ENCODE measurements at regions not wholly inside any gene's neighbourhood (a gene's known extent, or its start where the extent isn't known, plus 50 kb on each side); places are given as distances from the start of the nearest gene placed in this dataset.

DNA sequence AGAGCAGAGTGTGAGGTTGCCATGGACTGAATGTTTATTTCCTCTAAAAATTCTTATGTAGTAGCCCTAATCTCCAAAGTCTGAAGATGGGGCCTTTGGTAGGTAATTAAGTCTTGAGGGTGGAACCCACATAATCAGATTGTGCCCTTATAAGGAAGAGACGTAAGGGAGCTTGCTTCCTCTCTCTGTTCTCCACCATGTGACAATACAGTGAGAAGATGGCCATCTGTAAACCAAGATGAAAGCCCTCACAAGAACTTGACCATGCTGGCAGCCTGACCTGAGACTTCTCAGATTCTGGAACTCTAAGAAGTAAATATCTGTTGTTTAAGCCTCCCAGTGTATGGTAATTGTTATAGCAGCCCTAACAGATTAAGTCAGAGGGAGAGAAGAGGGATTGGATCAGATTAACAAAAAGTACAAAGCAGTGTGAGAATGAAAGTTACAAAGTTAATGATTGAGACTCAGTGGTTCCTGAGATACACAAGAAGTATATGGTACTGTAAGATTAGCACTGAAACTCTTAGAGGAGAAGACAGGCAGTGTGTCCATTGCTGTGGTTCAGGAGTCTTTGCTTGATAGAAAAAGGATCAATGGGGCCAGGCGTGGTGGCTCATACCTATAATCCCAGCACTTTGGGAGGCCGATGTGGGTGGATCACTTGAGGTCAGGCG lies 82.5 kb upstream of the GC start:
- CTCF ChIA-PET (ENCODE audit: partially characterized antibody), result interaction anchor here (0.6 kb wide), 1 partner anchor 546 kb away, joined by 3 read pairs; no protein-coding TSS in a partner anchor
- FAIRE-seq, result no peak
- no peak overlapping the region for H2BK20ac ChIP-seq (ENCODE audit: low read length)
- no peak overlapping the region for H3K27ac ChIP-seq (ENCODE audit: low read depth, low read length)
- H3K14ac ChIP-seq (ENCODE audit: insufficient read length), result no peak overlapping the region
- no peaks in the 10 kb centered on the region for H3K27me3 ChIP-seq (replicated peaks in 1 of 4; ENCODE audit: control insufficient read depth in 3 of 4, extremely low read depth in 1 of 4, insufficient read depth in 3 of 4, low read length in 3 of 4)
- H3K36me3 ChIP-seq (ENCODE audit: control insufficient read depth in 2 of 4, insufficient read depth in 4 of 4, low read length in 3 of 4), result no peaks in the 10 kb centered on the region; a peak in 2 of 8 replicates
- H3K23ac ChIP-seq (ENCODE audit: insufficient read length), result no peak overlapping the region
- no peaks in the 10 kb centered on the region for H3K4me1 ChIP-seq (replicated peaks in 1 of 4; ENCODE audit: control insufficient read depth in 3 of 4, insufficient read depth in 4 of 4, low read length in 3 of 4)
- H2BK120ac ChIP-seq (replicated peaks; ENCODE audit: low read depth, low read length), result no peak overlapping the region
- H3K9ac ChIP-seq (replicated peaks in 1 of 4; ENCODE audit: extremely low read depth in 1 of 4, low read depth in 3 of 4, low read length in 3 of 4), result no peak overlapping the region
- H2BK15ac ChIP-seq (ENCODE audit: low read length), result no peak overlapping the region
- no peak overlapping the region for H3K4me3 ChIP-seq (ENCODE audit: extremely low read depth in 1 of 4, insufficient read depth in 2 of 4, low read depth in 3 of 4, low read length in 4 of 4)
- no peak overlapping the region for H2BK12ac ChIP-seq (ENCODE audit: low read depth, low read length)
- POLR2A ChIA-PET (ENCODE audit: partially characterized antibody), result no interaction called here
- H3K79me1 ChIP-seq (ENCODE audit: low read depth, low read length), result no peaks in the 10 kb centered on the region
- H3K18ac ChIP-seq (ENCODE audit: extremely low read depth, low read length), result no peak overlapping the region
- no peaks in the 10 kb centered on the region for H3K23me2 ChIP-seq (ENCODE audit: low read depth, low read length)
- H3K79me2 ChIP-seq (ENCODE audit: control insufficient read depth in 1 of 2, insufficient read depth in 2 of 2, low read length in 2 of 2), result no peaks in the 10 kb centered on the region
- no peak overlapping the region for H2BK5ac ChIP-seq (ENCODE audit: low read depth, low read length)
- no peak overlapping the region for H3K4ac ChIP-seq (replicated peaks; ENCODE audit: insufficient read length, low read depth, low read length)
- WGBS, 2 experiments (ENCODE audit: extremely low coverage in 1 of 2, insufficient coverage in 1 of 2, insufficient read length in 1 of 2, insufficient replicate concordance in 2 of 2, low coverage in 1 of 2, low lambda C conversion rate in 2 of 2, missing lambda C conversion rate in 1 of 2), result 99% methylated on average over 4 of the region's 4 CpGs; no CpG with 5 or more reads in 1 of the 2 experiments
- H3K4me2 ChIP-seq (ENCODE audit: insufficient read depth in 1 of 2, low read depth in 2 of 2, low read length in 2 of 2), result no peak overlapping the region
- no peaks in the 10 kb centered on the region for H4K20me1 ChIP-seq (replicated peaks in 1 of 2; ENCODE audit: control insufficient read depth in 1 of 2, insufficient read depth in 2 of 2, low read length in 2 of 2)
- H4K5ac ChIP-seq (ENCODE audit: insufficient read length, low read depth, low read length), result no peak overlapping the region
- H3K56ac ChIP-seq (replicated peaks; ENCODE audit: insufficient read length, low read depth, low read length), result no peak overlapping the region
- peaks cover 23 to 37% of the 10 kb centered on the region in 2 experiments for H3K9me3 ChIP-seq (ENCODE audit: insufficient read depth in 2 of 2, low read depth in 1 of 2, low read length in 1 of 2)
- H4K8ac ChIP-seq (ENCODE audit: extremely low read depth, insufficient read depth, low read length), result no peak overlapping the region
- no peak for DNase-seq (ENCODE audit: low read depth in 1 of 2, low spot score in 2 of 2)
- no peak overlapping the region for H4K91ac ChIP-seq (replicated peaks; ENCODE audit: insufficient read length, low read length)
- H2AFZ ChIP-seq (ENCODE audit: low read length), result no peak overlapping the region
- H2AK5ac ChIP-seq (ENCODE audit: low read depth, low read length), result no peak overlapping the region
- TF ChIP-seq RFX5 (IDR thresholded peaks at IDR 0.05; ENCODE audit: borderline replicate concordance, low read depth, low read length), result no peak
- TF ChIP-seq ASH2L (IDR thresholded peaks at IDR 0.05; ENCODE audit: low read length), result no peak
- no peak for TF ChIP-seq RBBP5 (IDR thresholded peaks at IDR 0.05; ENCODE audit: borderline replicate concordance, low read depth, low read length)
- TF ChIP-seq E2F6 (IDR thresholded peaks at IDR 0.05), result no peak
- no peak for TF ChIP-seq HDAC6 (IDR thresholded peaks at IDR 0.05; ENCODE audit: low read depth, low read length)
- no peak for TF ChIP-seq SIRT6 (IDR thresholded peaks at IDR 0.05; ENCODE audit: low read length)
- TF ChIP-seq JUND (IDR thresholded peaks at IDR 0.05; ENCODE audit: low read length), result no peak
- no peak for TF ChIP-seq SIN3A (conservative IDR thresholded peaks at IDR 0.05 in 1 of 2, IDR thresholded peaks at IDR 0.05 in 1 of 2; ENCODE audit: low read depth in 1 of 2, low read length in 2 of 2)
- no peak for TF ChIP-seq POLR2AphosphoS5 (IDR thresholded peaks at IDR 0.05; ENCODE audit: low read depth, low read length)
- TF ChIP-seq KDM4A (IDR thresholded peaks at IDR 0.05; ENCODE audit: low read depth, low read length, severe bottlenecking), result no peak
- TF ChIP-seq KDM5A (IDR thresholded peaks at IDR 0.05; ENCODE audit: low read length), result no peak
- no peak for TF ChIP-seq TAF7 (optimal IDR thresholded peaks at IDR 0.05; ENCODE audit: borderline replicate concordance, low read depth, low read length)
- TF ChIP-seq PHF8 (conservative IDR thresholded peaks at IDR 0.05; ENCODE audit: low read depth, low read length), result no peak
